ENCODE measurements at regions not wholly inside any gene's neighbourhood (a gene's known extent, or its start where the extent isn't known, plus 50 kb on each side); places are given as distances from the start of the nearest gene placed in this dataset.
"Not testable (repeated sequence)": the region's sequence is repeated elsewhere in the genome, so short reads cannot be mapped to it uniquely, and the experiment has no call there.

DNA sequence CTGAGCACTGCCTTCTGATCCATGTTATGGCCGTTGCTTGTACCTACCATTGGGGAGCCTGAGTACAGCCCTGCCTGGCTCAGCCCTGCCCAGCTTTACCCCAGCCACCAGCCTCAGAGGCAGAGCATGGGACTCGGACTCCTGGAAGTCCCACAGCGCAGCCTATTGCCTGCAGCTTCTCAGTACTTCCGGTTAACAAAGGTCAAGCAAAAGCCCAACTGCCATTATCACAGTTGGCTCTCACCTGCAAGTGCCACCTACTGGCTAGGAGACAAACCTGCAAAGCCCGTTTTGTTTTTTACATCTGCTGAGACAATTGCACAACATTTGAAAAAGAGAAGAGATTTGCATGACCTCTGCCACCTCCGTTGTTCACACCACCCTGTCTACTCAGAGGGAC lies 1081.7 kb downstream of the NAALADL2 start:
- BruUV-seq (replicated peaks): no TSS peak
- CTCF ChIA-PET (ENCODE audit: unreplicated experiment): no interaction called here

DNA sequence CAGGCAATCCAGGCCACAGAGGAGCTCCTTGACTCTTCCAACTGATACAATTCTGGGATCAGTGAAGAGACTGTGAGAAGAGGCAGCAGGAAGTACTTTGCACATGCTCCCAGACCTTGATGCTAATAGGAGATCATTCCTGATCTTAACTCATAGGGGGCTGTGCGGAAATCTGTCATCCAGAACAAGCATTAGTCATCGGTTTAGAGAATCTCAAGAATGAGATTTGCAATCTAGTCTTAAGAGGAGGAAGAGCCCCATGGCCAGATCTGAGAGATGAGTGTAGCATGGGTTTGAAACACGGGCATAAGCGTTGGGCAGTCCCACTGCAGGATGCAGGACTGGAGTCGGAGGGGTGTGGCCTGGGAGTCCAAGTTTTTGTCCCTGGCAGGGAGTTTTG lies 1081.1 kb downstream of the NAALADL2 start:
- no peaks in the 10 kb centered on the region for H3K9me2 ChIP-seq (ENCODE audit: insufficient read depth, low read length)
- DNase-seq (ENCODE audit: low spot score): no peak
- ChIA-PET CTCF (ENCODE audit: unreplicated experiment) (no interaction called here), POLR2A (interaction anchor here (0.5 kb wide), 1 partner anchor 110 kb away, joined by 3 read pairs; no protein-coding TSS in a partner anchor)
- no peaks in the 10 kb centered on the region for H3K79me2 ChIP-seq (ENCODE audit: insufficient read depth, low read depth, low read length)
- intact Hi-C loops (cut with micrococcal nuclease; ENCODE audit: unreplicated experiment): no loop called here
- no peaks in the 10 kb centered on the region for H3K36me3 ChIP-seq (ENCODE audit: insufficient read depth, low read length)
- no peak overlapping the region for H3K27ac ChIP-seq (ENCODE audit: low read depth, low read length, poor library complexity, severe bottlenecking)
- no peak overlapping the region for H2AFZ ChIP-seq (ENCODE audit: low read length)
- BruUV-seq (replicated peaks): no TSS peak
- no peak overlapping the region for H3K4me2 ChIP-seq (ENCODE audit: low read length)
- no peak for TF ChIP-seq EZH2phosphoT487 (IDR thresholded peaks at IDR 0.05; ENCODE audit: borderline replicate concordance, low read depth, low read length)
- TF ChIP-seq, protein P1, sequence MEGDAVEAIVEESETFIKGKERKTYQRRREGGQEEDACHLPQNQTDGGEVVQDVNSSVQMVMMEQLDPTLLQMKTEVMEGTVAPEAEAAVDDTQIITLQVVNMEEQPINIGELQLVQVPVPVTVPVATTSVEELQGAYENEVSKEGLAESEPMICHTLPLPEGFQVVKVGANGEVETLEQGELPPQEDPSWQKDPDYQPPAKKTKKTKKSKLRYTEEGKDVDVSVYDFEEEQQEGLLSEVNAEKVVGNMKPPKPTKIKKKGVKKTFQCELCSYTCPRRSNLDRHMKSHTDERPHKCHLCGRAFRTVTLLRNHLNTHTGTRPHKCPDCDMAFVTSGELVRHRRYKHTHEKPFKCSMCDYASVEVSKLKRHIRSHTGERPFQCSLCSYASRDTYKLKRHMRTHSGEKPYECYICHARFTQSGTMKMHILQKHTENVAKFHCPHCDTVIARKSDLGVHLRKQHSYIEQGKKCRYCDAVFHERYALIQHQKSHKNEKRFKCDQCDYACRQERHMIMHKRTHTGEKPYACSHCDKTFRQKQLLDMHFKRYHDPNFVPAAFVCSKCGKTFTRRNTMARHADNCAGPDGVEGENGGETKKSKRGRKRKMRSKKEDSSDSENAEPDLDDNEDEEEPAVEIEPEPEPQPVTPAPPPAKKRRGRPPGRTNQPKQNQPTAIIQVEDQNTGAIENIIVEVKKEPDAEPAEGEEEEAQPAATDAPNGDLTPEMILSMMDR (conservative IDR thresholded peaks at IDR 0.05; ENCODE audit: low read length): no peak
- no peak overlapping the region for H3K4me3 ChIP-seq (ENCODE audit: low read depth, low read length, poor library complexity, severe bottlenecking)
- no peaks in the 10 kb centered on the region; the same call in 1 of the 2 replicates for H3K9me3 ChIP-seq (ENCODE audit: low read length)
- no peaks in the 10 kb centered on the region for H3K4me1 ChIP-seq (ENCODE audit: insufficient read depth, low read length, poor library complexity, severe bottlenecking)
- no peaks in the 10 kb centered on the region for H4K20me1 ChIP-seq (ENCODE audit: insufficient read depth, low read length)

More for the DNA sequence above, 1081.7 kb downstream of the NAALADL2 start:
- Histone ChIP-seq H3K4me2 (ENCODE audit: low read length) (no peak overlapping the region), H3K4me3 (ENCODE audit: low read depth, low read length, poor library complexity, severe bottlenecking) (no peak overlapping the region), H3K27ac (ENCODE audit: low read depth, low read length, poor library complexity, severe bottlenecking) (no peak overlapping the region), H3K4me1 (ENCODE audit: insufficient read depth, low read length, poor library complexity, severe bottlenecking) (no peaks in the 10 kb centered on the region), H3K36me3 (ENCODE audit: insufficient read depth, low read length) (no peaks in the 10 kb centered on the region), H3K9me3 (ENCODE audit: low read length) (no peaks in the 10 kb centered on the region; the same call in 1 of the 2 replicates), H4K20me1 (ENCODE audit: insufficient read depth, low read length) (no peaks in the 10 kb centered on the region), H2AFZ (ENCODE audit: low read length) (no peak overlapping the region), H3K9me2 (ENCODE audit: insufficient read depth, low read length) (no peaks in the 10 kb centered on the region), H3K79me2 (ENCODE audit: insufficient read depth, low read depth, low read length) (no peaks in the 10 kb centered on the region)
- TF ChIP-seq, protein P1 (conservative IDR thresholded peaks at IDR 0.05; ENCODE audit: low read length): no peak
- no peak for TF ChIP-seq EZH2phosphoT487 (IDR thresholded peaks at IDR 0.05; ENCODE audit: borderline replicate concordance, low read depth, low read length)
- POLR2A ChIA-PET: no interaction called here
- DNase-seq (ENCODE audit: low spot score): peak; percentile 10
- intact Hi-C loops (cut with micrococcal nuclease; ENCODE audit: unreplicated experiment): no loop called here

DNA sequence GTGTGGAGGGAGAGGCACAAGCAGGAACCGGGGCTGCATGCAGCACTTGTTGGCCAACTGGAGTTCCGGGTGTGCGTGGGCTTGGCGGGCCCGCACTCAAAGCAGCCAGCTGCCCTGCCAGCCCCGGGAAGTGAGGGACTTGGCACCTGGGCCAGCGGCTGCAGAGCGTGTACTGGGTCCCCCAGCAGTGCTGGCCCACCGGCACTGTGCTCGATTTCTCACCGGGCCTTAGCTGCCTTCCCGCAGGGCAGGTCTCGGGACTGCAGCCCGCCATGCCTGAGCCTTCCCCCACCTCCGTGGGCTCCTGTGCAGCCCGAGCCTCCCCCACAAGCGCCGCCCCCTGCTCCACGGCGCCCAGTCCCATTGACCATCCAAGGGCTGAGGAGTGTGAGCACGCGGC lies 1078.2 kb downstream of the NAALADL2 start:
- BruUV-seq (replicated peaks); intact Hi-C loops (cut with micrococcal nuclease; ENCODE audit: unreplicated experiment): not testable (repeated sequence)
- POLR2A ChIA-PET: interaction anchor here (0.9 kb wide), 1 partner anchor 36 kb away, joined by 3 read pairs; no protein-coding TSS in a partner anchor

More for the DNA sequence above, 1078.2 kb downstream of the NAALADL2 start:
- H3K79me2 ChIP-seq (ENCODE audit: insufficient read depth, low read depth, low read length); DNase-seq (ENCODE audit: low spot score); H3K36me3 ChIP-seq (ENCODE audit: insufficient read depth, low read length); H4K20me1 ChIP-seq (ENCODE audit: insufficient read depth, low read length); H3K9me3 ChIP-seq (ENCODE audit: low read length); H3K9me2 ChIP-seq (ENCODE audit: insufficient read depth, low read length); H3K4me2 ChIP-seq (ENCODE audit: low read length); CTCF ChIA-PET (ENCODE audit: unreplicated experiment); H3K4me3 ChIP-seq (ENCODE audit: low read depth, low read length, poor library complexity, severe bottlenecking); H3K27ac ChIP-seq (ENCODE audit: low read depth, low read length, poor library complexity, severe bottlenecking); H2AFZ ChIP-seq (ENCODE audit: low read length); H3K4me1 ChIP-seq (ENCODE audit: insufficient read depth, low read length, poor library complexity, severe bottlenecking): not testable (repeated sequence)
